CD14-positive monocyte (primary cell): ENCODE measurements at regions not wholly inside any gene's neighbourhood (a gene's known extent, or its start where the extent isn't known, plus 50 kb on each side); places are given as distances from the start of the nearest gene placed in this dataset.

Experiments
- DNase-seq, 3 donors: peaks; one replicate each; pipeline ENCODE4 v3.0.0-alpha.2; 2011 to 2022
- H2AFZ ChIP-seq: 2 replicates; pipeline ENCODE4 v1.6.0; 2012; ENCODE audit warnings: mild to moderate bottlenecking, low read depth, low read length, inconsistent platforms; ENCODE audit not compliant: insufficient read depth, poor library complexity, severe bottlenecking
- H3K27ac ChIP-seq, 2 donors: 1 replicate in 1 of 2; 2 replicates in 1 of 2; pipeline ENCODE4 v1.5.1; 2012 to 2013; ENCODE audit warnings: low read length in 2 of 2, control low read depth in 1 of 2, inconsistent platforms in 1 of 2, low read depth in 1 of 2, mild to moderate bottlenecking in 1 of 2
- H3K27me3 ChIP-seq, 2 donors: one replicate each; pipeline versions ENCODE4 v1.6.0 to v1.6.1; 2011 to 2013; ENCODE audit warnings: low read length in 2 of 2; ENCODE audit not compliant: control insufficient read depth in 2 of 2, insufficient read depth in 2 of 2
- H3K36me3 ChIP-seq, 2 donors: replicated peaks in 1 of 2; 1 replicate in 1 of 2; 2 replicates in 1 of 2; pipeline versions ENCODE4 v1.5.1 to v1.6.1; 2012 to 2013; ENCODE audit warnings: low read length in 2 of 2, control low read depth in 1 of 2, inconsistent platforms in 1 of 2, mild to moderate bottlenecking in 1 of 2; ENCODE audit not compliant: insufficient read depth in 2 of 2, control insufficient read depth in 1 of 2
- H3K4me1 ChIP-seq, 2 donors: 1 replicate in 1 of 2; 2 replicates in 1 of 2; pipeline versions ENCODE4 v1.5.1 to v1.6.1; 2012 to 2013; ENCODE audit warnings: low read length in 2 of 2, control low read depth in 1 of 2, inconsistent platforms in 1 of 2, mild to moderate bottlenecking in 1 of 2, moderate library complexity in 1 of 2; ENCODE audit not compliant: insufficient read depth in 2 of 2, control insufficient read depth in 1 of 2
- H3K4me2 ChIP-seq: replicated peaks from 2 replicates; pipeline ENCODE3; 2012; ENCODE audit warnings: low read length, moderate library complexity, mild to moderate bottlenecking; ENCODE audit not compliant: poor library complexity, severe bottlenecking; ENCODE audit errors: extremely low read depth
- H3K4me3 ChIP-seq, 3 experiments: fragments of 200-600 bp in 1 of 3; sonication (generic) in 1 of 3; replicated peaks in 1 of 3; 1 replicate in 2 of 3; 2 replicates in 1 of 3; pipeline ENCODE4 v1.5.1; 2011 to 2013; ENCODE audit warnings: low read length in 3 of 3, mild to moderate bottlenecking in 3 of 3, control low read depth in 2 of 3, low read depth in 2 of 3, inconsistent platforms in 1 of 3, moderate library complexity in 1 of 3
- H3K79me2 ChIP-seq: 2 replicates; pipeline ENCODE4 v1.6.0; 2012; ENCODE audit warnings: mild to moderate bottlenecking, control low read depth, inconsistent platforms, low read length, moderate library complexity; ENCODE audit not compliant: insufficient read depth
- H3K9ac ChIP-seq: 2 replicates; pipeline ENCODE4 v1.6.0; 2017; ENCODE audit warnings: low read length, mild to moderate bottlenecking; ENCODE audit not compliant: insufficient read depth, poor library complexity, severe bottlenecking
- H3K9me3 ChIP-seq, 2 donors: replicated peaks in 1 of 2; 1 replicate in 1 of 2; 2 replicates in 1 of 2; pipeline versions ENCODE4 v1.5.1 to v1.6.1; 2012 to 2013; ENCODE audit warnings: low read length in 2 of 2, control low read depth in 1 of 2; ENCODE audit not compliant: control insufficient read depth in 1 of 2, insufficient read depth in 1 of 2
- H4K20me1 ChIP-seq: 2 replicates; pipeline ENCODE4 v1.6.0; 2012; ENCODE audit warnings: mild to moderate bottlenecking, low read length, control low read depth, moderate library complexity; ENCODE audit not compliant: insufficient read depth
- H3K27ac Mint-ChIP-seq, 7 donors: one replicate each; pipeline ENCODE4 v1.8.0; 2020; ENCODE audit warnings: mild to moderate bottlenecking in 7 of 7, mixed read lengths in 7 of 7, moderate library complexity in 6 of 7, inconsistent platforms in 2 of 7
- H3K27me3 Mint-ChIP-seq, 3 donors: one replicate each; pipeline ENCODE4 v1.8.0; 2021 to 2022; ENCODE audit warnings: low read depth in 3 of 3, mild to moderate bottlenecking in 3 of 3, mixed read lengths in 3 of 3, moderate library complexity in 3 of 3, inconsistent platforms in 1 of 3
- H3K36me3 Mint-ChIP-seq, 2 donors: one replicate each; pipeline ENCODE4 v1.8.0; 2020; ENCODE audit warnings: mixed read lengths in 2 of 2, inconsistent platforms in 1 of 2, mild to moderate bottlenecking in 1 of 2
- H3K4me1 Mint-ChIP-seq: one replicate; pipeline ENCODE4 v1.8.0; 2020; ENCODE audit warnings: mild to moderate bottlenecking, mixed read lengths
- H3K4me3 Mint-ChIP-seq, 2 donors: one replicate each; pipeline ENCODE4 v1.8.0; 2020; ENCODE audit warnings: mild to moderate bottlenecking in 2 of 2, mixed read lengths in 2 of 2, moderate library complexity in 1 of 2
- H3K9me3 Mint-ChIP-seq, 7 donors: one replicate each; pipeline ENCODE4 v1.8.0; 2020 to 2022; ENCODE audit warnings: mixed read lengths in 7 of 7, mild to moderate bottlenecking in 6 of 7, moderate library complexity in 6 of 7, inconsistent platforms in 2 of 7
- CTCF ChIP-seq: fragments of 200-600 bp; IDR thresholded peaks from one replicate; pipeline ENCODE4 v1.8.0; 2022; ENCODE audit warnings: antibody characterized with exemption, mild to moderate bottlenecking
- WGBS: methylation state at CpG from one replicate; pipeline ENCODE4 v1.1.5; 2013; ENCODE audit warnings: missing lambda C conversion rate; ENCODE audit not compliant: insufficient coverage; 5-methylcytosine and 5-hydroxymethylcytosine counted together
- intact Hi-C, 2 donors: fragments of 100-400 bp; cut with micrococcal nuclease; formaldehyde crosslinking; loops; one replicate each; pipeline versions ENCODE4 v1.15.0 to v1.15.1; 2023

- Mint-ChIP-seq H3K27ac (no peak overlapping the region), H3K4me1 (peaks cover 5% of the 10 kb centered on the region), H3K27me3 (peaks cover 0 to 2% (median 1%) of the 10 kb centered on the region in 3 donors), H3K36me3 (no peaks in the 10 kb centered on the region), H3K9me3 (peaks cover 0 to 13% (median 2%) of the 10 kb centered on the region in 7 donors), H3K4me3 (no peak overlapping the region)
- no peak overlapping the region for H3K4me2 ChIP-seq
- no peaks in the 10 kb centered on the region for H3K27me3 ChIP-seq
- H4K20me1 ChIP-seq, result no peaks in the 10 kb centered on the region
- H3K36me3 ChIP-seq, result no peaks in the 10 kb centered on the region
- no peak overlapping the region for H3K27ac ChIP-seq
- H3K4me3 ChIP-seq, result no peak overlapping the region
- DNase-seq, result no peak
- H3K9ac ChIP-seq, result no peak overlapping the region
- H3K79me2 ChIP-seq, result no peaks in the 10 kb centered on the region
- WGBS, result 75% methylated on average over 1 of the region's 1 CpG
- intact Hi-C loops, result no loop called here
- TF ChIP-seq CTCF, result no peak
- peaks cover under 1 to 4% of the 10 kb centered on the region in 2 donors for H3K4me1 ChIP-seq
- no peak overlapping the region for H2AFZ ChIP-seq
- H3K9me3 ChIP-seq, result peaks cover 20 to 24% of the 10 kb centered on the region in 2 donors
Measured at GRCh38 chr18:39805218-39805617, 2149.8 kb upstream of the PIK3C3 start.

GRCh38 chr18:39802648-39803229, 2152.3 kb upstream of the PIK3C3 start:
- Mint-ChIP-seq H3K4me3 (no peak overlapping the region), H3K27me3 (peaks cover 0 to 2% (median 1%) of the 10 kb centered on the region in 3 donors), H3K4me1 (peaks cover 19% of the 10 kb centered on the region), H3K9me3 (peaks cover 0 to 12% (median 2%) of the 10 kb centered on the region in 7 donors), H3K36me3 (no peaks in the 10 kb centered on the region), H3K27ac (no peak overlapping the region)
- Histone ChIP-seq H3K4me3 (no peak overlapping the region), H2AFZ (no peak overlapping the region), H3K27me3 (no peaks in the 10 kb centered on the region), H4K20me1 (no peaks in the 10 kb centered on the region), H3K4me1 (peaks cover 3 to 6% of the 10 kb centered on the region in 2 donors), H3K36me3 (no peaks in the 10 kb centered on the region), H3K9ac (no peak overlapping the region), H3K27ac (no peak overlapping the region), H3K79me2 (no peaks in the 10 kb centered on the region), H3K4me2 (no peak overlapping the region), H3K9me3 (peaks cover 17 to 24% of the 10 kb centered on the region in 2 donors)
- intact Hi-C loops, result no loop called here
- no peak for DNase-seq
- no peak for TF ChIP-seq CTCF
- 92% methylated on average over 12 of the region's 17 CpGs for WGBS
